SK-N-MC (cell line): ENCODE measurements at regions not wholly inside any gene's neighbourhood (a gene's known extent, or its start where the extent isn't known, plus 50 kb on each side); places are given as distances from the start of the nearest gene placed in this dataset.

Source experiments
- EZH2 ChIP-seq: fragments of 200-600 bp; sonication (generic); IDR thresholded peaks from one replicate; pipeline ENCODE4 v1.6.1; 2017; ENCODE audit warnings: antibody characterized with exemption
- FOXP2 ChIP-seq: optimal IDR thresholded peaks from 2 replicates; pipeline ENCODE3; 2011; ENCODE audit warnings: mild to moderate bottlenecking, moderate library complexity; ENCODE audit not compliant: insufficient read depth; ENCODE audit errors: extremely low read length, control extremely low read depth
- POLR2AphosphoS5 ChIP-seq: IDR thresholded peaks from 2 replicates; pipeline ENCODE4 v1.6.1; 2012; ENCODE audit warnings: mild to moderate bottlenecking, low read depth, low read length, borderline replicate concordance

DNA sequence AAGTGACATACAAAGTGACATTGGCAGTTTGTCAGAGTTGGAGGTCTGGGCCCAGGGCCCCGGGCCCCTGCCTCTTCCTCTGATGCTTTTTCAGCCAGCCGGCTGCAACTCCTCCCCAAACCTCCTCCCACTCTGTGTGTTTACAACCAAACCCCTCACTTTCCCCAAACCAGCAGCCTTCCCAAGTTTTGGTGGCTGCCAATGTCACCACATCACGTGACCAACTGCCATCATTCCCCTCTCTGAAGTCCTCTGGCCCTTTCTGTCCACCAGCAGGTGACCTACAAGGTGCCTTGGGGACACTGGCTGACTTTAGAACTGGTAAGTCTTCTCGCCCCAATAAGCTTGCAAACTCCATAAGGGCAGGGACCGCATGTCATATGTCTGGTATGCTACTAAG lies 357.7 kb downstream of the BCOR start:
- TF ChIP-seq EZH2 (no peak), POLR2AphosphoS5 (no peak), FOXP2 (no peak)
